ENCODE measurements at regions not wholly inside any gene's neighbourhood (a gene's known extent, or its start where the extent isn't known, plus 50 kb on each side); places are given as distances from the start of the nearest gene placed in this dataset.

DNA sequence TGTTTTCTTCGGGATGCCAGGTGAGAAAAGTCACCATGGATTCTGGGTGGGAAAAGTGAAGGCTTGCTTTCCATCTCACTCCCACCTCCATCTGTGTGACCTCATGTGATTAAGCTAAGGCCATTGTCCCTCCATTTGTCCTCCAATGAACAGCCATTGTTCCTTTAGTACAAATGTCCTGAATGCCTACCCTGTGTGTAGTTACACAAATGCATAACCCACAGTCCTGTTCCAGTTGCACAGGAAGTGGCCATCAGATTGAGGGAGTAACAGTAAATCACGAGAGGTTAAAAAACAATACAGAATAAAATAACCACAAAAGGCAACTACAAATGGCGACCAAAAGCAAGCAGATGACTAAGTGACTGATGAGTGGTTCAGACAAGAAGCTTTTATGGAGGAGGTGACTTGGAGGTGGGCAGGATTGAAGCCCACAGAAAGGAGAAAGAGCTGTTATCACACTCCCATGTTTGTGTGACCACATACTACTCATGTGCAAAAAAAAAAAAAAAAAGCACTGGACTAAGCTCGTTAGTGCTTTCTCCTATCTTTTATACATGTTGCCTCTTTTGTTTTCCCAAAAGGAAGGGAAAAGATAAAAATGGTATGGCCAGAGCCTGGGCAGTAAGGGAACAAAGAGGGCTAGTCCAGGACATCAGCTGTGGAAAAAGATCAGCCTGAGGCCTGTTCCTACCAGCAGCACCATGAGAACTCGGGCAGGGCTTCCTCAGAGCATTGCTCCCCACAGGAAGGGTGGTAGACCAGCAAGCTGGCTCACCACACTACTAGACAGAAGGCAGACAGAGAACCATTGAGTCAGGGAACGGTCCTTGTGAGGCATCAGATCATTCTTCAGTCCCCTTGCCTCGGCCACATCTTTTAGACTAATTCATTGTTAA lies 111.0 kb downstream of the TFAP2A start:
- whole genome bisulfite sequencing (ENCODE audit: low lambda C conversion rate), result 2% methylated on average over 7 of the region's 7 CpGs
- Histone ChIP-seq H3K27me3 (ENCODE audit: control insufficient read depth in 1 of 2, insufficient read depth in 2 of 2, low read length in 2 of 2) (peaks cover 0 to 11% of the 10 kb centered on the region in 2 experiments; a peak in 3 of 5 replicates), H3K27ac (ENCODE audit: extremely low read length, insufficient read depth, low read length) (no peak overlapping the region), H4K20me1 (ENCODE audit: insufficient read depth, low read length) (no peaks in the 10 kb centered on the region), H3K4me1 (ENCODE audit: insufficient read depth, low read length) (no peaks in the 10 kb centered on the region), H3K9ac (ENCODE audit: insufficient read depth, low read depth, low read length) (no peak overlapping the region), H3K9me3 (ENCODE audit: low read length) (no peaks in the 10 kb centered on the region), H3K36me3 (replicated peaks in 1 of 2; ENCODE audit: control insufficient read depth in 1 of 2, insufficient read depth in 2 of 2, low read length in 2 of 2) (no peaks in the 10 kb centered on the region), H3K4me2 (ENCODE audit: low read depth, low read length) (no peak overlapping the region), H2AFZ (ENCODE audit: low read length) (no peak overlapping the region), H3K79me2 (ENCODE audit: insufficient read depth, low read length) (no peaks in the 10 kb centered on the region), H3K4me3 (replicated peaks in 1 of 3; ENCODE audit: insufficient read depth in 1 of 3, low read depth in 2 of 3, low read length in 3 of 3) (no peak overlapping the region)
- no TSS peak for BruUV-seq (replicated peaks)
- FAIRE-seq, result no peak
- ChIA-PET CTCF (ENCODE audit: low intra/inter-chr PET ratio, low total read pairs) (no interaction called here), POLR2A (no interaction called here)
- no peak for DNase-seq (ENCODE audit: low spot score)
- TF ChIP-seq CCAR2 (optimal IDR thresholded peaks at IDR 0.05; ENCODE audit: low read depth, low read length) (no peak), ZNF317 (CRISPR knock-in tag; IDR thresholded peaks at IDR 0.05) (no peak), ZNF501 (CRISPR knock-in tag; IDR thresholded peaks at IDR 0.05) (no peak), CC2D1A (CRISPR knock-in tag; IDR thresholded peaks at IDR 0.05) (no peak), ZNF543 (CRISPR knock-in tag; IDR thresholded peaks at IDR 0.05) (no peak), HES4 (CRISPR knock-in tag; IDR thresholded peaks at IDR 0.05; ENCODE audit: borderline replicate concordance) (no peak), ESRRA (CRISPR knock-in tag; IDR thresholded peaks at IDR 0.05; ENCODE audit: low read depth) (no peak), MAFK (conservative IDR thresholded peaks at IDR 0.05 in 1 of 2, IDR thresholded peaks at IDR 0.05 in 1 of 2; ENCODE audit: low read length in 2 of 2) (no peak), HMGA1 (CRISPR knock-in tag; conservative IDR thresholded peaks at IDR 0.05) (no peak), REPIN1 (CRISPR knock-in tag; IDR thresholded peaks at IDR 0.05; ENCODE audit: borderline replicate concordance, low read depth) (no peak), NONO (IDR thresholded peaks at IDR 0.05) (no peak), NONO (CRISPR knock-in tag; conservative IDR thresholded peaks at IDR 0.05) (no peak), DR1 (CRISPR knock-in tag; IDR thresholded peaks at IDR 0.05) (no peak), TOPORS (CRISPR knock-in tag; IDR thresholded peaks at IDR 0.05) (no peak), ARNT (IDR thresholded peaks at IDR 0.05) (no peak)
- TF ChIP-seq, protein P1, sequence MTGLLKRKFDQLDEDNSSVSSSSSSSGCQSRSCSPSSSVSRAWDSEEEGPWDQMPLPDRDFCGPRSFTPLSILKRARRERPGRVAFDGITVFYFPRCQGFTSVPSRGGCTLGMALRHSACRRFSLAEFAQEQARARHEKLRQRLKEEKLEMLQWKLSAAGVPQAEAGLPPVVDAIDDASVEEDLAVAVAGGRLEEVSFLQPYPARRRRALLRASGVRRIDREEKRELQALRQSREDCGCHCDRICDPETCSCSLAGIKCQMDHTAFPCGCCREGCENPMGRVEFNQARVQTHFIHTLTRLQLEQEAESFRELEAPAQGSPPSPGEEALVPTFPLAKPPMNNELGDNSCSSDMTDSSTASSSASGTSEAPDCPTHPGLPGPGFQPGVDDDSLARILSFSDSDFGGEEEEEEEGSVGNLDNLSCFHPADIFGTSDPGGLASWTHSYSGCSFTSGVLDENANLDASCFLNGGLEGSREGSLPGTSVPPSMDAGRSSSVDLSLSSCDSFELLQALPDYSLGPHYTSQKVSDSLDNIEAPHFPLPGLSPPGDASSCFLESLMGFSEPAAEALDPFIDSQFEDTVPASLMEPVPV (CRISPR knock-in tag; IDR thresholded peaks at IDR 0.05), result no peak
- TF ChIP-seq, protein P2, sequence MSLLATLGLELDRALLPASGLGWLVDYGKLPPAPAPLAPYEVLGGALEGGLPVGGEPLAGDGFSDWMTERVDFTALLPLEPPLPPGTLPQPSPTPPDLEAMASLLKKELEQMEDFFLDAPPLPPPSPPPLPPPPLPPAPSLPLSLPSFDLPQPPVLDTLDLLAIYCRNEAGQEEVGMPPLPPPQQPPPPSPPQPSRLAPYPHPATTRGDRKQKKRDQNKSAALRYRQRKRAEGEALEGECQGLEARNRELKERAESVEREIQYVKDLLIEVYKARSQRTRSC (CRISPR knock-in tag; IDR thresholded peaks at IDR 0.05; ENCODE audit: low read depth), result no peak
- TF ChIP-seq, protein P3, sequence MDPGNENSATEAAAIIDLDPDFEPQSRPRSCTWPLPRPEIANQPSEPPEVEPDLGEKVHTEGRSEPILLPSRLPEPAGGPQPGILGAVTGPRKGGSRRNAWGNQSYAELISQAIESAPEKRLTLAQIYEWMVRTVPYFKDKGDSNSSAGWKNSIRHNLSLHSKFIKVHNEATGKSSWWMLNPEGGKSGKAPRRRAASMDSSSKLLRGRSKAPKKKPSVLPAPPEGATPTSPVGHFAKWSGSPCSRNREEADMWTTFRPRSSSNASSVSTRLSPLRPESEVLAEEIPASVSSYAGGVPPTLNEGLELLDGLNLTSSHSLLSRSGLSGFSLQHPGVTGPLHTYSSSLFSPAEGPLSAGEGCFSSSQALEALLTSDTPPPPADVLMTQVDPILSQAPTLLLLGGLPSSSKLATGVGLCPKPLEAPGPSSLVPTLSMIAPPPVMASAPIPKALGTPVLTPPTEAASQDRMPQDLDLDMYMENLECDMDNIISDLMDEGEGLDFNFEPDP (CRISPR knock-in tag; conservative IDR thresholded peaks at IDR 0.05), result no peak
- TF ChIP-seq, protein P4, sequence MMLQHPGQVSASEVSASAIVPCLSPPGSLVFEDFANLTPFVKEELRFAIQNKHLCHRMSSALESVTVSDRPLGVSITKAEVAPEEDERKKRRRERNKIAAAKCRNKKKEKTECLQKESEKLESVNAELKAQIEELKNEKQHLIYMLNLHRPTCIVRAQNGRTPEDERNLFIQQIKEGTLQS (CRISPR knock-in tag; IDR thresholded peaks at IDR 0.05), result no peak
- in situ Hi-C loops (cut with HindIII; ENCODE audit: extremely low pct_ligation_motif_present, low pct_unique_long_range_greater_than_20kb), result no loop called here
- intact Hi-C loops (cut with micrococcal nuclease; ENCODE audit: unreplicated experiment), result no loop called here
- ATAC-seq, result no peak

All from HepG2 (cell line).